IPS-NIHi7 (cell line): ENCODE measurements at regions not wholly inside any gene's neighbourhood (a gene's known extent, or its start where the extent isn't known, plus 50 kb on each side); places are given as distances from the start of the nearest gene placed in this dataset.

Experiments used
- DNase-seq: peaks from one replicate; pipeline ENCODE4 v3.0.0; 2012; ENCODE audit warnings: mixed read lengths; ENCODE audit errors: extremely low spot score

DNA sequence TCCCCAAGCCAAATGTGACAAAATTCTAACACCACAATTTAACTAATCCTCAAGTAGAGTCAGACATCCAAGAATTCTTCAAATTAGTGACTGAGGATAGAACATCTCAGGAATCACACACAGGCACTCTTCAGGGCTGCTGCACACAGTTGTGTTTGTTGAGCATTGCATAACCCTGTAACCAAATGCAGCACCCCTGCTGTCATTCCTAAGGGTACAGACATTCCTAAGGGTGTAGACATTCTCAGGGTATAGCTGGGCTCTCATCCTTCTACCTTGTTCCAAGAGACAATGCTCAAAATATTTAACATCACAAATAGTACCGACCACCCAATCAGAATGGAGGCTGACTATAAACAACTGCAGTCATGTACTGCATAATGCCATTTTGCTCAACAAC lies 107.1 kb upstream of the UBE2E2 start:
- DNase-seq: peak; percentile 41

DNA sequence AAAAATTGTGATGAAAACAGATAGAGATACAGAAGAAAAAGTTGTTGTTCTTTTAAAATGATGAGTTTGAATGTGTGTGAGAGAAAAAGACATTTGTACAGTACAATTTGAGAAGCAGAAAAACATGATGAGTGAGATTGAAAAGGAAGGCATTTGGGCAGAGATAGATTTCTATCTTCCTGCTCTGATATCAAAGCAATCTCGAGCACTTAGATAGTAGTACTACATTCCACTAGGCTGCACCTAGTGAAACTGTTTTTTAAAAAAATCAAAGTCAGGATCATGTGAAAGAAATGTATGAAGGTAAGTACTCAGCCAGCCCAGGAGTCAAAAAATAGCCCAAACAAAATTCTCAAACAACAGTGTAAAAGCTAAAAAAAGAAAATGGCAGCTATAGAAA lies 104.1 kb upstream of the UBE2E2 start:
- DNase-seq: no peak

DNA sequence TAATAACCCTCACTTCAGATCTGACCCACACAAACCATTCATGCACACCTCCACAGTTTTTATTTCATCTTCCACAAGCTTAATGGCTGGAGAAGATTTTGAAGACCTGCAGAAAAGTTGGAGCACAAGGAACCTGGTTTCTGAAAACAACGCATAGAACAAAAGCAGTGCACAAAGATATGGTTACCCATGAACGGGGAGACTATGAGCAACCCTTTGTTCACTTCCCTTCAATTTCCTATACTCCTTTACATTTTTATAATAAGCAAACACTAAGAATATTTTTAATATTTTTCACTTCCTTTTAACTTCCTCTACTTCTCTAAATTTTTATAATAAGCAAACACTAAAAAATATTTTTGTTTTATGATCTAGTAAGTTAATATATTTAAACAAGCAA lies 103.5 kb upstream of the UBE2E2 start:
- no peak for DNase-seq

DNA sequence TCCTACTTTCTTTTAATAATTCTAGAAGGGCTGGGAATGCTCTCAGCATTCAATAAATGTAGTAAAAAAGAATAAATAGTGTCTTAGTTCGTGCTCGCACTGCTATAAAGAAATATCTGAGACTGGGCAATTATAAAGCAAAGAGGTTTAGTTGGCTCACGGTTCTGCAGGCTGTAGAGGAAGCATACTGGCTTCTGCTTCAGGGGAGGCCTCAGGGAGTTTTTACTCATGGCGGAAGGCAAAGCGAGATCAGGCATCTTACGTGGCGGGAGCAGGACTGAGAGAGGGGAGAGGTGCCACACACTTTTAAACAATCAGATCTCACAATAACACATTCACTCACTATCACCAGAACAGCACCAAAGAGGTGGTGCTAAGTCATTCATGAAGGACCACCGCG lies 103.0 kb upstream of the UBE2E2 start:
- DNase-seq: no peak

DNA sequence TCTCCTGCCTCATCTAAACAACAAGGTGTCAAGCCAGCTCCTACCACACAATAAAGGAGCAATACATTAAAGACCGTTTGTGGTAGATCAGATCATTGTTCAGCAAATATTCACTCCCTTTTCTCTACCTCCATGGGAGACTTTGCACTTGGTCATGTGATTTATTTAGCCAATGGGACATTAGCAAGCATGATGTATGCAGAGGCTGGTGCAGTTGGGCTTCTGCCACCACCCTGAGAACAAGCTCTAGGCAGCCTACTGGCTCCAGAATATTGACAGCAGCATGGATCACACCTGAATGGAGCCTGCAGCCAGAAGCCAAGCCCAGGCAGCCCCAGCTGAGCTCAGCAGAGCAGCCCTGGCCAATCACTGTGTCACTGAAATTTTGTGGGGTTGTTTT lies 99.4 kb upstream of the UBE2E2 start:
- DNase-seq: no peak

DNA sequence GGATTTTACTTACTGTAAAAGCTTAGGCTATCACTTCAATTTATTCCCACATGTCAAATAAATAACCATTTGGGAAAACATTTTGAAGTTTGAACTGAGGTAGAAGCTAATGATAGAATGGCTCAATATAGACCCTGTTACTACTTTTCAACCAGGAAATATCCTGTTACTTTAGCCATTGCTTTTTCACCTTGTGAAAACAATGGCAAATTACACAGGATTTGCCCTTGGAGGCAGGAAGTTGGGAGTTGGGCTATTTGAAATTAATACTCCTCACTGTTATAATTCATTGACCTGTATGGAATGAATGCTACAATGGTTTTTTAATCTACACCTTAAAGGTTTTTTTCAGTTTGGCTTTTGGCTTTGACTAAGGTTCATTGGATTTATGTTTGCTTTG lies 98.1 kb upstream of the UBE2E2 start:
- no peak for DNase-seq

DNA sequence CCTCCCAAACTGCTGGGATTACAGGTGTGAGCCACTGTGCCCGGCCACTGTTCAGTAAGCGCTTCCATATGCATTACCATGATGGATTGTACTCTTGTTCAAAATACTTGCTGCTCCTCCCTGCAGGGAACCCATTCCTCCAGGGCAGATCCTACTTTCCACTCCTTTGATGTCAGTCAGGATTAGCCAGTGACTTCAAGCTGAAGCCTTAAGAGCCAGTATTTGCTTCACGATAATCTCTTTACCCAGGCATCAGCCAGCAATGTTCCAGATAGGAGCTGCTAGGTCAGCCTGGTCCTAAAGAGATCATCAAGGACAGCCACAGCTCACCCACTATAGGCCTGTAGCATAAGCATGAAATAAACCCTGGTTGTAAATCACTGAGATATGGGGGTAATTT lies 96.5 kb upstream of the UBE2E2 start:
- peak; percentile 35 for DNase-seq

DNA sequence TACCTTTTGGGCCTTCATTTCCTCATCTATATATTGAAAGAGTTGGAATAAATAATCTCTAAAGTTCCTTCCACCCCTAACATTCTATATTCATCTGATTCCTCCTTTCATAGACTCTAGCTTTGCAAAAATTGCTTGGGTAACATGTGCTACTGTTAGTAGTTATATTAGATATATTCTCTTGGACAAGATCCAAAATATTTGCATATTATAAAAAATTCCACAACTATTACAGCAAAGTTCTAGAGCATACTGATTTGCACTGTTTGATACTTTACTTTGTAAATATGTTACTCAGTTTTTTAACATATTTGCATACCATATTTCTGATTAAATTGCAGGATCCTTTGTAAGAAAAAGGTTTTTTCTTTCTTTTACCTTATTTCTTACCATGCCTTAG lies 95.9 kb upstream of the UBE2E2 start:
- DNase-seq: no peak

DNA sequence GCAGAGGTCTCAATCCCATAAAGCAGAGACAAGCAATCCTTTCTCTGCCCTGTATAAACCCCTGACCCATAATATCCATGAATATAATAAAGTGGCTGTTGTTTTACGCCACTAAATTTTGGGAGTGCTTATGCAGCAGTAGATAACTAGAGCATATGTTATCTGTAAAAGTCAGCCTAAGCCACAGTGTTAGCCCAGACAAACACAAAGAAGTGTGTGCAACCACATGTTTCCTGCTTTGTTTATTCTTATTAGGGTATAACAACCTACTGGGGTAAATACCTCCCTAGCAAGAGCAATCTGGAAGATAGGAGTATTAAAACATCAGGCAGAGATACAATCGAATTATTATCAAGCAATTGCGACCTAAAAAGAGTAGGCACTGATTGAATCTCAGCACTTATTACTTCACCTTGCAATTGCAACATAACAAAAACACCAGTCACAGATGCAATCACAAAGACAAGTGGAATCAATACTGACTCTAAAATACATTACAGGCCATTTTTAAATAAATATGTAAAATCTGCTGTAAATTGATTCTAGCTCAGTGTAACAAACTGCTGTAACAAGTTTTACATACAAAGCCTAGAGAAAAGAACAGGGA lies 94.6 kb upstream of the UBE2E2 start:
- no peak for DNase-seq

DNA sequence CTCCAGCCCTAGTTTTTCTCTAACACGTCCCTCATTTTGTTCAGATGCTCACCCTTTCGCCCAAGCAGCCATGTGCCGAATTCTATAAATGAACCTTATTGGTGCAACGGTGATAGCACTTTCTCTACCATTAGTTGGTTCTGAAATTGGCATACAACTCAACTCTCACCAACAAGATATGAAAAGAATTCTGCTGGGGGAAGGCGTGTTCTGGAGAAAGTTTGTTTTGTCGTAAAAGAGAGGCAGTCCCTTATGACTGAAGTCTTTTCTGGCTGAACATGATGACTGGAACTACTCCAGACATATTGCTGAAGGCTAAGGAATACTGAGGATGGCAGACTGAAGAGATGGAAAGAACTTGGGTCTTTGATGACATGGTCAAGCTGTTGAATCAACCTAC lies 91.8 kb upstream of the UBE2E2 start:
- no peak for DNase-seq

DNA sequence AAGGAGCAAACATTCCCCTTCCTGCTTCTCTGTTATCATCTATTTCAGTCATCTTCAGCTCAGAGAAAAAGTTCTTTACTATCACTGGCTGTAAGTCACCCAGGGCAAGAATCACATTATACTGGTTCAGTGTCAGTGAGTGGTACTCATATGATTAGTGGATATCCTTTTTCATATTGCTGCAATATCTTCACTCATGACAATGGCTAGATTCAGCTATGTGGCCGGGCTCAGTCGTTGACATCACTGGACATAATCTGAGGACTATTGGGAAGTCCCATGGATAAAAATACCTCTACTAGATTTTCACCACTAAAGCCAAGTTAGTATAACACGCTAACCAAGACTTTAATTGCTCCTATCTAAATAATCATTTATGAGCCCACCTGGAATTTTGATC lies 91.3 kb upstream of the UBE2E2 start:
- DNase-seq: no peak

DNA sequence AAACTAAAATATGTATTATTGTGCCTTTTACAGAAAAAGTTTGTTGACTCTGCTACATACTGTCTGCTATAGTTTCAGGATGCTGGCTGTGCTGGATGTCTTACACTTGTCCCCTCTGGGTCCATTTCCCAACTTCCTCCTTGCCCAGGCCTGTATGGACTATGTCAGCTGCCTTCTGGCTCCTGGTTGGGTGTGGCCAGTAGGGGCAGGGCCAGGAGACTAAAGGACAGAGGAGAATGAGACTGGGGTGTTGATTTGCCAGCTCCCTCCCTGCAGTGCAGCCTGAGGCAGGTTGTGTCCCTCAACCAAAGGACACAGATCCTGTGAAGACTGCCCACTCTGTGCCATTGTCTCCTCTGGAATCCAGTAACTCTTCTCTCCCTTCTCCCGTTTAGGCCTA lies 90.6 kb upstream of the UBE2E2 start:
- DNase-seq: peak; percentile 43

DNA sequence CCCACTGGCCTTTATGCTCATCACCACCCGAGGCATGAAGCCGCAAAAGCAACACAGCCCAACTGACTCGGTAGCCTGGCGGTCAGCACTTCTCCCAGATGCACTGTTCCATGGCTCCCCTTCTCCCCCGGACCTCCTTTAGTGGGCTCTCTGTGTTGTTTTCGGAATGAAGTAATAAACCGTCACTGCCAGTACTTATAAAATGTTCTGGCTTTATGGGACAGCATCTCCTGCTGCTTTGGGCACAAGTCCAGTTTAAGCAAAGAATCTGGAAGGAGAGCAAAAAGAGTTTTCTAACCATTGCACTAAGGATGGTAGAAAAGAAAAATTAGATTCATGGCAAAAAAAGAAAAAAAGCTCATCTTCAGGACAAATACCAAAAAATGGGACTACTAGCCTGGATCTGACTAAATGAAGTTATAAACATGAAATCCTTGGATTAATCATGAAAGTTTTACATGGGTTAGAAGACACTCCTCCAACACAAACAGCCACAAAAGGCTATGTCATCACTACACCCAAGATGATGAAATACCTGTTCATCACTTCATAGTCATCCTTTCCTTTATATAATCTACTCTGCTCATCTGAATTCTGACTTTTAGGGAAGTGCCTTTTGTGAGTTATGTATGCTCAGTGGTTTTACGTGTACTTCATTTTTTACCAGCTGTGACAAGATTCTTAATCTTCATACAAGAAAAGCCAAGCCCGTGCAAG lies 89.5 kb upstream of the UBE2E2 start:
- no peak for DNase-seq

DNA sequence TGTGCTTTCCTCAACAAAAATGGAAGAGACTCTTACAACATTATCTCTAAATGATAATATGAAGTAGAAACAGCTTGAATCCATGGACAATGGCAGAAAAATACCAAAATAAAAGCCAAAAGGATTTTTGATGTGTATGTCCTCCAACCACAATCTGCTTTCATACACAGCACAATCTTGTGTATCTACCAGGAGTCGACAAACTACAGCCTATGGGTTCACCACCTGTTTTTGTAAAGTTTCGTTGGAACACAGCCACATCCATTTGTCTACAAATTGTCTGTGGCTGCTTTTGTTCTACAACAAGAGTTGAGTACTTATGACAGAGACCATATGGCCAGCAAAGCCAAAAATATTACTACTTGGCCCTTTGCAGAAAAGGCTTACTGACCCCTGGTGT lies 88.7 kb upstream of the UBE2E2 start:
- no peak for DNase-seq

DNA sequence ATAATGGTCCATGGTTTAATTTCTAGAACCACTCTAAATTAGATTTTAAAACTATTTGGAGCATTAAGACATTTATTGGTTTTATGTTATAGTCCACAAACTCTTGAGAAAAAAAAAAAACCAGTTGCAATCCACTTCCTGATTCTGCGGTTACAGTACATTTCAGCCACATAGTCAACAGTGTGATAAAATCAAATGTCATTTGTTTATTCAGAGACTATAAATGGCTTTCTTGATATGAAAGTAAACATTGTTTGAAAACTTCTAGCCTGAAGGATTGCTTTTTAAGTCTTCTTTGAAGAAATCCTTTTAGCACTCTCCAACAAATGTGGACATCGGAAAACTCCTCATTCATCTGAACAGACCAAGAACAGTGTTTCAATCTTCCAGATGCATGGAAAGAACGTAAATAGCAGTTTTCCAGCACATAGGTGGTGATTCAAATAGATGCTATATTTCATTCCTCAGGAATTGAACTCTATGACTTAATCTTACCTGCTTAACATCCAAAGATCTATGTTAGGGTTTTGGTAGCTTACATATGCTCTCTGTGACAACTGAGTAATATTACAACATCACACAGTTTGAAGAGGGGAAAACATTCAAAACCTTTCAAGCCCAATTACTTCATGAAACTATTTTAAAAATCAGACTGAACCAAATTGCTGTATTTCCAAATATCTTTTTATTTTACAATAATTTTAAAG lies 87.8 kb upstream of the UBE2E2 start:
- no peak for DNase-seq

DNA sequence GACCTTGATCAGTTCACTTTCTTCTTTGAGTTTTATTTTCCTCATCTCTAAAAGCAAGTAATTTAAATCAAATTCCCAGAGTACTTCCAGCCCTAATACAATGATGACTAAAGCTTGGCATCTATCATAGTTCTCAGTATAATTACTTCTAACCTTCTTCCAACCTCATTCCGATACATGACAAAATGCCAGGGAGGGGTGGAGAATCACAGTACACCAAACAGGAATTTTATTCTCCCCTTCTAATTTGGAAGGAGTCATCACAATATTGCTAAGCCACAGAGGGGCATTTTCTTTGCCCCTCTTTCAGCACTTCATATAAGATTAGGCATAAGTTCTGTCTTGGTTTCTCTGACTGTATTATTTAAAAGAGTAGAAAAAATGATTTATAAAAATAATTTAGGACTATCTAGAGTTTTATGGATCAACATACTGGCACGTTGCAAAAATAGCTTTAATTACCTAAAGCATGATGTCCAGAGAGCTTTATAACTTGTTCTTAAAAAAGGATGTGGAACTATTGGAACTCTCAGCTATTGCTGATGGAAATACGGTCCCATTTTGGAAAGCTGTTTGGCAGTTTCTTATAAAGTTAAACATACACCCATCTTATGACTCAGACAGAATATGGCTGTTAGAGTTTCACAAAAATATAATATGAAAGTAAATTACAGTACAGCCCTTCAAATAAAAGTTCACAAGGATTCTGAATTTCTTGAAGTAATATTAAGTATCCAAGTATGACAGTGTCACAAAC lies 86.9 kb upstream of the UBE2E2 start:
- DNase-seq: no peak

DNA sequence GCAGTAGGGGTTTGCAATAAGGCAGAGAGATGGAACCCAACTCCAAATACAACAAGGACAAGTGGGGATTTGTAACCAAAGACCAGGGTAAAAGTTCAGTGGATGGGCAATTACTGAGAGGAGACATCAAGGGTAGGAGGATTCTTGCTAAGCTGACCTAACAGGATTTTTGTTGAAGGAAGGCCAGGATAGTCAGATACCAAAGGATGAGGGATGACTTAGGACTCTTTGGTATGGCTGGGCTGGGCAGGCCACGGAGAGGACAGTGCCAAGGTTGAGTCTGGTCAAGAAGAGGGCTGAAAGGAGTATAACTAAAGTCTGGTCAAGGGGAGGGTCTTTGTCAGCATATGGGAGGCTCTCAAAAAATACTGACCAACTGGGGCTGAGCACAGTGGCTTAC lies 85.3 kb upstream of the UBE2E2 start:
- DNase-seq: no peak

DNA sequence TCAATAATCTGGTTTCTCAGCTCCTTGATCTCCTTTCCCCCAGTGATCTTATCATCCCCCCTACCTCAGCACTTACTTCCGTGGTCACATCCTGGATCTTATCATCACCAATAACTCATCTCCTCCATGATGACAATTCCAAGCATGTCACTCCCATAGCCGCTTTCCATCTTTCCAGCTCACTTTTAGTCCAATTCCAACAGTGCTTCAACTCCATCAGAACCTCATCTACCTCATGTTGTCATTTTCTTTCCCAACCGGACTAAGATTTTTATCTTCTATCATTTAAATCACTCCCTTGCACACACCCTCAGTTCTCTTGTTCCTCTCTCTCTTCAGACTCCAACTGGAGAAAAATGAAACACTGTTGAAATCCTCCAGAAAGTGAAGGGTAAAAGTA lies 75.9 kb upstream of the UBE2E2 start:
- DNase-seq: no peak

DNA sequence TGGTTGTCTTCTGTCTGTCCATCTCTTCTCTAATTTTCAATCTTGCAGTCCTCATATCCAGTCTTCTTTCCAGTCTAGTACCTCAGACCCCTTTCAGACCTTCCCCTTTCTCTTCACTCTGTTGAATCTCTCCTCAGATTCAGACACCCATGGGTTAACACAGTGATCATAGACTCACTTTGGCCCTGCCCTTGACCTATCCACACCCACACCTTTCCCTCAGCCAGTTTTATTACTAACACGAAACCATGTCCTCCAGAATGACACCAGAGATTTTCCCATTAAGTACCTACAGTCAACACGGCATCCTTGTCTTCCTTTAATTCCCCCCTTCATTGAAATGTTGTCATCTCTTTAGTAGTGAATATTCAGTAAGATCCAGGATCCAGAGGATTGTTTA lies 74.5 kb upstream of the UBE2E2 start:
- no peak for DNase-seq

DNA sequence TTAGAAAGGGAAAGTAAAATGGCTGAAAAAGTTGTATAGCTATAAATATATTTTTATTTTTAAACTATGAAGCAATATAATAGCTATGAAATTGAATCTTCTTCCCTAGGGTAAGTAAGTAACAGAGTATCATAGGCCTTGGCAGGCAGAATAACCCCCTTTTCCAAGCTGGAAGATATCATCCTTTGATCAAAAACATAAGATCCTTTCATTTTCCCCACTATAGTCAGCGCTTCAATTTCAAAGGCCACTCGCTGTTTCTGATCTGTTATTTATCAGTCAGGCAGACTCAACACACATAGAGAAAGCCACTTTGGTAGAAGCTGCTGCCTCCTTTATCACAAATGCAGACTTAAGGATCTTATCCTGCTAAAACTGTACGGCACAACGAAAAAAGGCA lies 74.0 kb upstream of the UBE2E2 start:
- DNase-seq: no peak

DNA sequence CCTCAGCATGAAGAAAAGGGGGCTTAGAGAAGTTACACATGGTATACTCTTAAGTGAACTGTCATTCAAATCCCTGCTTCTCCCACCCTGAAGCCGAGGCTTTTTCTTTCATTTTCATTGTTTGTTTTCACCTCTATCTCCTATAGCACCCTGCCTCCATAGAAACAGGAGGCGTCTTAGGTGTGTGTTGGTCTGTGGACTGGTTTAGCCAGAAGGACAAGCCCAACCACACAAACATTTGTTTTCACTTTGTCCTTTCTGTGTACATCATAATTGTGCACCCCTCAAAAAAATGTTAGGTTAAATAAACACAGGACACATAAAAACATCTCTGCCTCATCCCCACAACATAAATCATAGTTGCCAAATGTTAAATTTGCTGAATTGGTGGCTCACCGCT lies 73.3 kb upstream of the UBE2E2 start:
- DNase-seq: no peak

DNA sequence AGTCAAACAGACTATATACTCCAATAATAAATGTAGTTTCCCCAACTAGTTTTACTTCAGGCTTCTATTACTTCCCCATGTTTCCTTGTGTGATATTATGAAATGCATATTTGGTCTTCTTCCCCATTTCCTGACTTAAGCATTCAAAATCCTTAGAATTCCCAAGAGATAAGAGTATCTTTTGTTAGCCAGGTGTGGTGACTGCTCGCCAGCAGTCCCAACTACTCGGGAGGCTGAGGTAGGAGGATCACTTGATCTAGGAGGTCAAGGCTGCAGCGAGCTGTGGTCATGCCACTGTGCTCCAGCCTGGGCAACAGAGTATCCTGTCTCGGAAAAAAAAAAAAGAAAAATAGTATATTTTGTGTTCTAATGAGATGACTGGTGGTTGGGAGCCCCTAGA lies 72.7 kb upstream of the UBE2E2 start:
- no peak for DNase-seq
